Endodermal cell (in vitro differentiated cells): ENCODE measurements at regions not wholly inside any gene's neighbourhood (a gene's known extent, or its start where the extent isn't known, plus 50 kb on each side); places are given as distances from the start of the nearest gene placed in this dataset.
"Not testable (repeated sequence)": the region's sequence is repeated elsewhere in the genome, so short reads cannot be mapped to it uniquely, and the experiment has no call there.

Source experiments
- DNase-seq: peaks from one replicate; pipeline ENCODE4 v3.0.0-alpha.2; 2017
- H3K27ac ChIP-seq: 2 replicates; pipeline ENCODE4 v1.5.1; 2013; ENCODE audit warnings: mild to moderate bottlenecking, low read depth, low read length, moderate library complexity
- H3K27me3 ChIP-seq: 2 replicates; pipeline ENCODE4 v1.6.1; 2013; ENCODE audit warnings: mild to moderate bottlenecking, low read length, moderate library complexity; ENCODE audit not compliant: insufficient read depth, control insufficient read depth, poor library complexity, severe bottlenecking
- H3K36me3 ChIP-seq: 2 replicates; pipeline ENCODE4 v1.7.0; 2013; ENCODE audit warnings: mild to moderate bottlenecking, low read length, moderate library complexity; ENCODE audit not compliant: control insufficient read depth, insufficient read depth
- H3K4me1 ChIP-seq: one replicate; pipeline ENCODE4 v1.7.0; 2013; ENCODE audit warnings: low read length; ENCODE audit not compliant: control insufficient read depth, insufficient read depth
- H3K4me3 ChIP-seq: 2 replicates; pipeline ENCODE4 v1.5.1; 2013; ENCODE audit warnings: mild to moderate bottlenecking, low read length, moderate library complexity
- H3K9ac ChIP-seq: 2 replicates; pipeline ENCODE4 v1.6.1; 2013; ENCODE audit warnings: mild to moderate bottlenecking, low read length, moderate library complexity; ENCODE audit not compliant: poor library complexity, severe bottlenecking; ENCODE audit errors: extremely low read depth
- H3K9me3 ChIP-seq: 2 replicates; pipeline ENCODE4 v1.6.1; 2013; ENCODE audit warnings: mild to moderate bottlenecking, low read length, moderate library complexity; ENCODE audit not compliant: control insufficient read depth
- H3K27ac Mint-ChIP-seq: 2 replicates; pipeline ENCODE4 v1.8.0; 2020; ENCODE audit warnings: mixed read lengths
- H3K27me3 Mint-ChIP-seq: 2 replicates; pipeline ENCODE4 v1.8.0; 2021; ENCODE audit warnings: mild to moderate bottlenecking, mixed read lengths; ENCODE audit not compliant: insufficient read depth
- H3K36me3 Mint-ChIP-seq: 2 replicates; pipeline ENCODE4 v1.8.0; 2020; ENCODE audit warnings: low read depth, mixed read lengths
- H3K4me1 Mint-ChIP-seq: 2 replicates; pipeline ENCODE4 v1.8.0; 2020; ENCODE audit warnings: mixed read lengths
- H3K4me3 Mint-ChIP-seq: 2 replicates; pipeline ENCODE4 v1.8.0; 2020; ENCODE audit warnings: mild to moderate bottlenecking, moderate library complexity, mixed read lengths
- H3K9me3 Mint-ChIP-seq: 2 replicates; pipeline ENCODE4 v1.8.0; 2020; ENCODE audit warnings: mild to moderate bottlenecking, mixed read lengths
- WGBS, 2 experiments: methylation state at CpG; one replicate each; pipeline versions ENCODE4 v1.1.5 to v1.1.7; 2013; ENCODE audit warnings: missing lambda C conversion rate in 2 of 2, mixed read lengths in 1 of 2; ENCODE audit not compliant: insufficient coverage in 1 of 2, insufficient read length in 1 of 2; 5-methylcytosine and 5-hydroxymethylcytosine counted together
- TF ChIP-seq, protein P1 (sequence below): fragments of 200-600 bp; sonication (generic); conservative IDR thresholded peaks from 2 replicates; pipeline ENCODE4 v1.5.0; 2021; ENCODE audit warnings: antibody characterized with exemption, mild to moderate bottlenecking

DNA sequence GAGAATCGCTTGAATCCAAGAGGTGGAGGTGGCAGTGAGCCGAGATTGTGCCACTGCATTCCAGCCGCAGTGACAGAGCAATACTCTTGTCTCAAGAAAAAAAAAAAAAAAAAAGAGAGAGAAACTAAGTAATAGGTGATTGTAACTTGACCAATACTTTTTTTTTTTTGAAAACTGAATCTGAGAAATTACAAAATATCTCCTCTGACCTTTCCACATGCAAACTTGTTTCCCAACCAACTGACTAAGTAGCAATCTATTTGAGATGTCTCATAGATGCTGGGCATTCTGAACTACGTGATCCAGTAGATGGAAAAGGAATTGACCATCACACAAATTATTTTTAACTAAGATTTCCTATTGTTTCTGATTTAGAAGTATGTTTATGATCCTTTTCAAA, 407.3 kb upstream of the CHORDC1 start:
- Histone ChIP-seq H3K4me1 (no peaks in the 10 kb centered on the region), H3K9me3 (no peaks in the 10 kb centered on the region), H3K27ac (no peak overlapping the region), H3K4me3 (no peak overlapping the region), H3K27me3 (no peaks in the 10 kb centered on the region), H3K9ac (no peak overlapping the region), H3K36me3 (no peaks in the 10 kb centered on the region)
- TF ChIP-seq, protein P1, sequence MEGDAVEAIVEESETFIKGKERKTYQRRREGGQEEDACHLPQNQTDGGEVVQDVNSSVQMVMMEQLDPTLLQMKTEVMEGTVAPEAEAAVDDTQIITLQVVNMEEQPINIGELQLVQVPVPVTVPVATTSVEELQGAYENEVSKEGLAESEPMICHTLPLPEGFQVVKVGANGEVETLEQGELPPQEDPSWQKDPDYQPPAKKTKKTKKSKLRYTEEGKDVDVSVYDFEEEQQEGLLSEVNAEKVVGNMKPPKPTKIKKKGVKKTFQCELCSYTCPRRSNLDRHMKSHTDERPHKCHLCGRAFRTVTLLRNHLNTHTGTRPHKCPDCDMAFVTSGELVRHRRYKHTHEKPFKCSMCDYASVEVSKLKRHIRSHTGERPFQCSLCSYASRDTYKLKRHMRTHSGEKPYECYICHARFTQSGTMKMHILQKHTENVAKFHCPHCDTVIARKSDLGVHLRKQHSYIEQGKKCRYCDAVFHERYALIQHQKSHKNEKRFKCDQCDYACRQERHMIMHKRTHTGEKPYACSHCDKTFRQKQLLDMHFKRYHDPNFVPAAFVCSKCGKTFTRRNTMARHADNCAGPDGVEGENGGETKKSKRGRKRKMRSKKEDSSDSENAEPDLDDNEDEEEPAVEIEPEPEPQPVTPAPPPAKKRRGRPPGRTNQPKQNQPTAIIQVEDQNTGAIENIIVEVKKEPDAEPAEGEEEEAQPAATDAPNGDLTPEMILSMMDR = no peak
- Mint-ChIP-seq H3K4me1 (no peaks in the 10 kb centered on the region), H3K27me3 (no peaks in the 10 kb centered on the region), H3K9me3 (no peaks in the 10 kb centered on the region), H3K27ac (no peak overlapping the region), H3K36me3 (no peaks in the 10 kb centered on the region), H3K4me3 (no peak overlapping the region)
- DNase-seq = no peak
- WGBS, 2 experiments = 90 to 96% methylated on average over 3 to 4 of the region's 4 CpGs

DNA sequence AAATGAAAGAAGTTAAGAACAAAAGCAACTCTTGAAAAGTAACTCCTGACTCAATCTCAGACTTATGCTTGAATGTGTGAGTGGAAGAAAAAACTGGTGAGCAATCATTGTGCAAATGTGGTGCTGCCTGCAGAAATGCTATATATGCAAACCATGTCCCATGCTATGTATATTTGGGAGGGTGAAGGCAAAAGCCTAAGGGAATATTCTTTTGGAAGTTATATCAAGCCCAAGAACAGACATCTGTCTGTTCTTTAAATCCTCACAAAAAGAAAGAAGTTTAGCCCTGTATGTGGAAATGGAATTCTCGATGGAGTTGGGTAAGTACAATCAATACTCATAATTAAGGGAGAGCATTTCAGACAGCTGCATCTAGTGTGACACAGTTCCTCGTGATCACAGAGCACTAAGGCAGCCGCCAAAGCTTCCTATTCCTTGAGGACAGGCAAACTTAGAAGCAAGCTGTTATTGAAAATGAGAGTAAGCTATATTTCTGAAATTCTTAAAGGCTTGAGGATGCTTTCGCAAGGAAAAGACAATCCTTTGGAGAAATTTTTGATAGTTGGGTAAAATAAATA, 406.5 kb upstream of the CHORDC1 start:
- no peaks in the 10 kb centered on the region for H3K4me1 ChIP-seq
- H3K9me3 ChIP-seq = no peaks in the 10 kb centered on the region
- no peaks in the 10 kb centered on the region for H3K36me3 ChIP-seq
- Mint-ChIP-seq H3K27ac (no peak overlapping the region), H3K4me3 (no peak overlapping the region), H3K27me3 (no peaks in the 10 kb centered on the region), H3K4me1 (no peaks in the 10 kb centered on the region), H3K9me3 (no peaks in the 10 kb centered on the region), H3K36me3 (no peaks in the 10 kb centered on the region)
- WGBS, 2 experiments = 96 to 100% methylated on average over 2 to 4 of the region's 4 CpGs
- TF ChIP-seq, protein P1 = no peak
- no peak overlapping the region for H3K9ac ChIP-seq
- no peak overlapping the region for H3K27ac ChIP-seq
- no peak for DNase-seq
- no peaks in the 10 kb centered on the region for H3K27me3 ChIP-seq
- H3K4me3 ChIP-seq = no peak overlapping the region

DNA sequence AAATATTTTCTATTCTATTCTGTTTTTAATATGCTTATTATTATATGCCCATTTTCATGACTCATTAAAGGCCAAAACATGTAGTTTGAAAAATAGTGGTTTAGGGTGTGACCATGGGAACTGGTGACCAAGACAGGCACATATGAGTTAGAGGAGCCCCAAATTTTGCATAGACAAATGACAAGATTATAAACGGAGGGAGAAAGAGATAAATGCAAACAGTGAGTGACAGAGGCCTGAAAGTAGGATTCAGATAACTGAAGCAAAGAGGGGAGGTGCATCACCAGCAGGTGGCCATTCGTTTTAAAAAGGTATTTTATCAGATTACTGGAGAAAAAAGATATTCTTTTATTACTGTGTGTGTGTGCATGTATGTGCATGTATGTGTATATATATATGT, 391.5 kb upstream of the CHORDC1 start:
- H3K4me3 Mint-ChIP-seq = no peak overlapping the region
- H3K9me3 ChIP-seq = no peaks in the 10 kb centered on the region
- TF ChIP-seq, protein P1 = peak; percentile 35
- no peaks in the 10 kb centered on the region for H3K36me3 ChIP-seq
- H3K27ac ChIP-seq = no peak overlapping the region
- no peaks in the 10 kb centered on the region for H3K27me3 Mint-ChIP-seq
- H3K9me3 Mint-ChIP-seq = peaks cover 8% of the 10 kb centered on the region
- no peak for DNase-seq
- WGBS, 2 experiments = 89% methylated on average over 2 of the region's 2 CpGs; no CpG with 5 or more reads in 1 of the 2 experiments
- no peak overlapping the region for H3K27ac Mint-ChIP-seq
- H3K27me3 ChIP-seq = no peaks in the 10 kb centered on the region
- no peaks in the 10 kb centered on the region for H3K4me1 Mint-ChIP-seq
- H3K9ac ChIP-seq = no peak overlapping the region
- H3K4me1 ChIP-seq = no peaks in the 10 kb centered on the region
- no peaks in the 10 kb centered on the region for H3K36me3 Mint-ChIP-seq
- no peak overlapping the region for H3K4me3 ChIP-seq

DNA sequence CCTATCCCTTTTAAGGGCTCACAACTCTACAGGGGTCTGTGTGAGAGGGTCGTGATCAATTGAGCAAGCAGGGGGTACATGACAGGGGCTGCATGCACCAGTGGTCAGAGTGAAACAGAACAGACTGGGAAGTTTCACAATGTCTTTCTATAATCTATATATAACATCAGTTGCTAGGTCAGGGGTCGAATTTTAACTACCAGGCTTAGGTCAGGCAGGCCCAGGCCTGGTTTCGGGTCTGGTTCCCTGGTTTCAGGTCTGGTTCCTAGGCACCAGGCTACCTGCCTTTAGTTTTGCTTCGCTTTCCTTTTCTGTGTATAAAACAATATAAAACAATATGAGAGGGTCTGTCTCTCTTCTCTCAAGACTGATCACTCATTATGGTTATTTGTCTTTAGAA, 390.2 kb upstream of the CHORDC1 start:
- WGBS, 2 experiments = 83 to 100% methylated on average over 1 to 3 of the region's 4 CpGs
- not testable (repeated sequence) for H3K27ac ChIP-seq, H3K27me3 ChIP-seq, H3K4me1 ChIP-seq, DNase-seq, H3K36me3 ChIP-seq, H3K9me3 ChIP-seq, H3K27ac Mint-ChIP-seq, H3K4me1 Mint-ChIP-seq, H3K9ac ChIP-seq, H3K4me3 ChIP-seq, H3K36me3 Mint-ChIP-seq, H3K4me3 Mint-ChIP-seq, H3K27me3 Mint-ChIP-seq, H3K9me3 Mint-ChIP-seq
